ENCODE measurements at regions not wholly inside any gene's neighbourhood (a gene's known extent, or its start where the extent isn't known, plus 50 kb on each side); places are given as distances from the start of the nearest gene placed in this dataset.

DNA sequence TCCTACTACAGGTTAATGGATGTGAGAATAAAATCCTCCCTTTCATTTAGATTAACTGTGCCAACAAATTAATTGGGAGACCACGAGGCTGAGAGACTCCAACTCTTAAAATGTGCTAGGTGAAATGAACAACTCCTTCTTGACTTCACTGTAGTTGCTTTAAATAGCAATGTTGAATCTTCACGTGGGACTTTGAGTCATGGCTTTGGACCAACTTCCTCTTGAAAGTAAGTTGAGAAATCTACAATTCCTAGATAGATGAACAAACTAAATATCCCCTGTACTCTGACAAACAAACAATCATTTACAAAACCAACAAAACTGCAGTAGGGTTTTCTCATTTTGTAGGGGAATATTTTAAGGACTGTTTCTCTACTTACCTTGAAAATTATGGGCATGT, 291.9 kb upstream of the SPRED2 start:
- ChIA-PET CTCF (no interaction called here), POLR2A (no interaction called here)

DNA sequence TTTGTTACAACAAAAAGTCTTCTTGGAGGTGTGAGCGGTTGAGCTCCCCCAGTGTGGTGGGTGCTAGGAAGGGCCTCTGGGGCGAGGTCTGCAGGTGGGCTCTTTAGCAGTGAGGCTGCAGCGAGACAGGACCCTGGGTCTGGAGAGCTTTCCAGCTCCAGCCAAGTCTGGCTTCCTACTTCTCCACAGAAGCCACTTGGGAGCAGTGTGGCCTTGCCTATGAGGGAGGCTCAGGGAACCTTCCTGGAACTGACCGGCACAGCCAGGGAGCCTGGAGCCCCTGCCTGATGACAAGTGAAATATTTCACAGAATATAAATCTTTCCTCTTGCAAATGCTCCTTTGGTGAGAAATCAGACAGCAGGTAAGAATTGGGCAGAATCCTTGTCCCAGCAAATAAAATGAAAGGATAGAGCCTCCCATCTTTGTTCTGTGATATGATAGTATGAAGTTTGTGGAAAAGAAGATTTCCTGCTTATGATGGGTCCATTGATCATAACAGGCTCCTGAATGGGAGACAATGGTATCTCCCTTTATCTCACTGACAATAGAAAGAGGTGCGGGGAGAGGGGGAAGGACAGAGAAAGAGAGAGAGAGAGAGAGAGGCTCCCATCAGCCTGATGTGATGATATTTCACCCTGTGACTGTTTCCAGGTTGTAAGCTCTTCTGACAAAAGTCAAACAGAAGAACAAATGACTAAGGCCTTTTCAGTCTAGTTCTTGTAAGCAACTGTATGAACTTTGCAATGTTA, 289.8 kb upstream of the SPRED2 start:
- CTCF ChIA-PET = no interaction called here
- POLR2A ChIA-PET = no interaction called here

DNA sequence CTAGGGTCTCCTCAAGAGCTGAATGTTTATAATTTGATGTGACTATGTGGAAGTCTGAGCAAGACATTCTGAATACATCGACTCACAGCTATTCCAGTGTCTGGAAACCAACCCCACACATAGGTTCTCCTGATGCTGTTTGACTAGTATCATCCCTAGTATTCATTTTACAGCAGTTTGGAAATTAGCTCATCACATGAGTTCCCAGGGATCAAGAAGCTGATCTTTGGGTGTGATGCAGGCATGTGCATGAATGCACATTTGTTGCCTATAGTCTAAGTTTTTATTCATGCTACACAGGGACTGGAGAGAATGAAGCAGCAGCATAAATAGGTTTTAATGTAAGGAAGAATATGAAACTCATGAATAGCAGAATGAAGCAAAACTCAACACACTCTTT, 284.3 kb upstream of the SPRED2 start:
- CTCF ChIA-PET = no interaction called here
- POLR2A ChIA-PET = no interaction called here

DNA sequence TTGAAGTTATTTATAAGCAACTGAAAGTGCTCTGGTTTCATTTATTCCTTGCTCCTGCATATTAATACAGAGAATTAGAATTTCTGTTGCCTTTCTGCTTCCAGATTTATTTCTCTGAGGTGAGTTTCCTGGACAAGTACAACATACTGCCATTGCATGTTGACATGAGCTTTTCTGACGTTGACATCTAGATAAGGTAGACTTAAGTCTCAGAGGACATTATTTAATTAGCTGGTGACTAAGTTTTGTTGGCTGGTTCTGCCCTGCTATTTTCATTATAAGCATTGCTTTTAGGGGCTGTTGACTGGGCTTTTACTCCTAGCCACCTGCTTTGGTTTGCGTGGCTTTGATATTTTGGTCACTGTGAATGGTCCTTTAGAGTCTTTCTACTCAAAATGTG, 282.9 kb upstream of the SPRED2 start:
- POLR2A ChIA-PET = no interaction called here
- CTCF ChIA-PET = no interaction called here

DNA sequence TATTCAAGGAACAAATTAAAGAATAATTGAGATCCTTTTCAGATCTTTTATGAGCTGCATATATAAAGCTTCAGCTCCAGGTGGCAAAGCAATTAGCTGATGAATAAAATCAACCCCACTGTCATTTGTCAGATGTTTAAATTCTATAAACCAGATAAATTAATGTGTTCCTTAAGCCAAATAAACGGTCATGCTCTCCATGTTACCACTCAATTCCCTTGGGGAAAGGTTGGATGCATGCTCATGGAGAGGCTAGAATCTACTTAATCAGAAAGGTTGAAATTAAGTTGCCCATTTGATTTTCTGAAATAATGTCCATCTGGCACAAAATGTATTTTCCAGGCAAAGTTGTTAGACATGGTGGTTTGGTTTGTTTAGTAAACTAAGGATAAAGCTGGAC, 282.5 kb upstream of the SPRED2 start:
- ChIA-PET POLR2A (no interaction called here), CTCF (no interaction called here)

DNA sequence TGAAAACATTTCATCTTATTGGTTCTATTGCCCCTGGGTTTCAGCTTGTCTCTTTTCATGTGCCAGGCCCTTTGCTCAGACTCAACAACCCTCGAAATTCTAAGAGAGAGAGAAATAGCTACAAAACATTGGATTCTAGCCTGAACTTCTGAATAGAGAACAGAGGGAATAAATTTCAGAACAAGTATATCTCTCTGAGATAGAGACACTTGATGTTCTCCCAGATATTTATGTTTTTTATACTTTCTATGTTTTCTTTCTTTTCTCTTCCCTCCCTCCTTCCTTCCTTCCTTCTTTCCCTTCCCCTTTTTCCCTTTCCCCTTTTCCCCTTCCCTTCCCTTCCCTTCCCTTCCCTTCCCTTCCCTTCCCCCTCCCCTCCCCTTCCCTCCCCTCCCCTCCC, 279.5 kb upstream of the SPRED2 start:
- CTCF ChIA-PET = no interaction called here
- POLR2A ChIA-PET = no interaction called here

DNA sequence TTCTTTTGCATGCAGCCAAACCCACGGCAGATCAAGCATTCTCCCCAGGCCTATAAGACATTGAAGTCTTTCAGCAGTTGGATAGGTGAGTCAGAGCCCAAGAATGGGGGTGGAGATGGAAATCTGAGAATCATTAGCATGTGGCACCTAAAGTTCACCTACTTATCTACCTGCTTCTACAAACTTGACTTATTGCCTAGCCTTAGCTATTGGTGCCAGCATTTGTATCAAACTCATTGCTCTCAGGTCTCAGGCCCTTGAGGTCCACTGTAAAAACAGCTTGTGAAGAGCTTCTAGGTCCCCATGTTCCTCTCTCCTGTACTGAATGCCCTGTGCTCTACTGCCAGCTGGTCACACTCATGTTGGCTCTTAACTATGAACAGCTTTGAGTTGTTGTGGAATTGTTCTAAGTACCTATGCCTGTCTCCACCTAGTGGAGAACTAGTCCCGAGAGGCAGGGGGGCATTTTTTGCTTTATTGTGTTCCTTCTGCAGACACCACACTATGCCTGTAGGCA, 278.4 kb upstream of the SPRED2 start:
- POLR2A ChIA-PET = no interaction called here
- CTCF ChIA-PET = no interaction called here

DNA sequence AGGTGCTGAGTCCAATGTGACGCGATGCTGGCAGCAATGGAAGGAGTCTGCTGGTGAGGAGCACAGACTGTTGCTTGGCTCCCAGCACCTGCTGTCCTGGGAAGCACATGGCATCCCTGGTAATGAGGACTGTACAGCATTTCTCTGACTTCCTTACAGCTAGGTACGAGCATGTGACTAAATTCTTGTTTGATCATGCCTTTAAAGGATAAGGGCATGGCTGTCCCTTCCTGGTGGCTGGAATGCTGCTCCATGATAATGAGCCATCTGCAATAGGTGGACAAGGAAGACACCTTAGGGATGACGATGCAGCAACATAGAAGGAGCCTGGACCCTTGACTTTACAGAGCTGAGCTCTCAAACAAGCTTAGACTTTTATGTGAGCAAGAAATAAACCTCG, 278.0 kb upstream of the SPRED2 start:
- ChIA-PET POLR2A (no interaction called here), CTCF (no interaction called here)

DNA sequence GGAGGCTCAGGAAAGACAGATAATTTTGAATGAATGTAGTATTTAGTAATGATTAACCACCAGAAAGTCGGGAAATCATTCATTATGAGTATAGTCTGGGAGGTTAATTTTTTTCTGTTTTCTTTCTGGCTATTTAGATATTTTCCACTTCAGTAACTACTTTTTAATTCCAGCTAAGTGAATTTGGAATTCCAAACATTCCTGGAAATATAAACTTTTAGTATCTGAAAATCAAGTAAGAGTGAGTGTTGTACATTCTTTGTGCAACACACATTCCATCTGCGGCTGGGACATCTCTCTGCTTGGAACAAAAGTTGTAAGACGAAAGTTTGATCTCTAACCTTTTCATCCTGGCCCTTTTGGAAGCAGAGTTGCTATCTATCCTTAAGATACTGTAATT, 275.7 kb upstream of the SPRED2 start:
- POLR2A ChIA-PET = no interaction called here

DNA sequence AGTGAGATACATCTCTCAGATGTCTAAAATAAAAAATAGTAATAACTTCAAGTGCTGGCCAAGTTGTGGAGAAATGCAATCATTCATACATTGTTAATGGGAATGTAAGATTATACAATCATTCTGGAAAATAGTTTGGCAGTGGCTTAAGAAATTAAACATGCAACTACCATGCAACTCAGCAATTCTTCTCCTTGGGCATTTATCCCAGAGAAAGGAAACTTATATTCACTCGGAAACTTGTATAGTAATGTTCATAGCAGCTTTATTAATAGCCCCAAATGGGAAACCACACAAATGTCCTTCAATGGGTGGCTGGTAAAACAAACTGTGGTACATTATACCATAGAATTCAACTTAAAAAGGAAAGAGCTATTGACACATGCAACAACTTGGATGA, 274.0 kb upstream of the SPRED2 start:
- ChIA-PET POLR2A (no interaction called here), CTCF (no interaction called here)

More for the DNA sequence above, 275.7 kb upstream of the SPRED2 start:
- CTCF ChIA-PET = no interaction called here

DNA sequence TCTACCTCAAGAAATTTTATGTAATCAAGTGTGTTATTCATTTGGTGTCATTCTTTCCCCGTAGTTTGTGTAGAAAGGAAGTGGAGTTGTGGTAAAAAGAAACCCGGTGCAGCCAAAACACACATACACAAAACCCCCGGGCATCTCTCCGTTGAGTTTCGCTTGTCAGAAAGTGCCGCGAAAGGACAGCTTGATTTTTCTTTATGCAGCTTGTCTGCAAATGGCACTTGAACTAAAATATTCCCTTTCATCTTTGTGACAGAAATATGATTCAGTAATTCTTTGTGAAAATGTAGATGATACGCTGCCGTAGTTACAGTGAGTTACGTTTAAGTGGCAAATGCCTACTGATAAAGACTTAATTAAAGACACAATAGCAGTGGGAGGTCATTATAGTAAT, 268.8 kb upstream of the SPRED2 start:
- POLR2A ChIA-PET = no interaction called here
- CTCF ChIA-PET = no interaction called here

DNA sequence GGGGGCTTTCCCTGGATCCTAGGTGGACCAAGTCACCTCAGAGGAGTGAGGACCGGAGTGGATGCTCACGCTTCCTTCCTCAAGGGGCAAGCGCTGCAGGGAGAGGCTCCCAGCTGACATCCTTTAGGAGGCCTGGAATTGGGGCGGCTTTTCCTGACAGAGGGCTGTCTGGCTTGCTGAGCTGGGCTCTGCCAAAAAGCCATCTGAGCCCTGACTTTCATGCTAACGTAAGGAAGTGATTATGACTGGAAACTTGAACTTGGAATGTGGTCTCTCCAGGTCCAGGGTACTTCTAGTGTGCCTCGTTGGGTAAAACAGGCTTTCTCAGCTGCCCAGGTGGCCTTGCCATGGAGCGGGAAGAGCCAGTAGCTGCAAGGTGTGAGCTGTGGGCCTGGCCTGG, 268.3 kb upstream of the SPRED2 start:
- POLR2A ChIA-PET = no interaction called here
- CTCF ChIA-PET = no interaction called here

DNA sequence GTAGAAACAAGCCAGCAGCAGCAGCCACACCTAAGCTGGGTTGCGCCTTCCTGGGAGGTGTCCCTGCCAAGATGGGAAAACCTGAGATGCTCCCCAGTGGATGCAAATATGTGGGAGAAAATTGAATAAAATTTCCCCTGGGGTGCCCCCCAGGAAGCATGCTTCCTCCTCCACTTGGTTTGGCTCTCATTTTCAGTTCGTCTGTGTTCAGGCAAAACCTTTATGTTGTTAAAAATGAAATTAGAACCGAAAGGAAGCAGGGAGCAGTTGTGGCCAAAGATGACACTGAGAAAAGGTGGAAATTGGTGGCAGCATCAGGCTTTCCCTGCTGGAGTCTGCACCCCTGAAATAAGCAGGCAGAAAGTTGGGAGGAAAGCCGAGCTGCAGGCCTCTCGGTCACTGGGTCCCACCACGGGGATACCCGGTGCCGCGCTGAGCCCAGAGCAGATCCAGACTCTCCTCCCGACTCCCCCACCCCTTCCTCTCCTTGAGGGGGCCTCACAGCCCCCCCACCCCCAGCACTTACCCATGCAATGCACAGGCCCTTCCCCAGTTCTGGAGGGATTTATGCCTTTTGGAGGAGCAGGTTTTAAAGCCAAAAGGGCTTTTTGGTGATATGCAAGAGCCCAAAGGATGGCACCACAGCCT, 267.7 kb upstream of the SPRED2 start:
- CTCF ChIA-PET = no interaction called here
- POLR2A ChIA-PET = no interaction called here

DNA sequence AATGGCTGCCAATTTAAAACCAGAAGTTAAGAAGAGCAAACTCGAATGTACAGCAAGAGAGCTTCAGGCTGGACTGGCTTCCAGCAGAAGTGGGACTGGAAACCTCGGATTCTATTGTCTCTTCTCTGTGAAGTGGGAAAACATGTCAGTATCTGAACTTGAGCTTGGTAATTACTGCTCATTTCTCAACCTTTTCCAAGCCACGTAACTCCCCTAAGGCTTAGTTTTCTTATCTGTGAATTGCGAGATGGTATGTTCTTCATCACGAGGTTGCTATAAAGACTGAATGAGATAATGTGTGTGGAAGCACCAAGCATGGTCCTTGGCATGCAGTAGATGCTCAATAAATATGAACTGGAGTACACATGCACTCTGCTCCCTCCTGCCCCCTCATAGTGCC, 259.4 kb upstream of the SPRED2 start:
- CTCF ChIA-PET = no interaction called here
- POLR2A ChIA-PET = no interaction called here

DNA sequence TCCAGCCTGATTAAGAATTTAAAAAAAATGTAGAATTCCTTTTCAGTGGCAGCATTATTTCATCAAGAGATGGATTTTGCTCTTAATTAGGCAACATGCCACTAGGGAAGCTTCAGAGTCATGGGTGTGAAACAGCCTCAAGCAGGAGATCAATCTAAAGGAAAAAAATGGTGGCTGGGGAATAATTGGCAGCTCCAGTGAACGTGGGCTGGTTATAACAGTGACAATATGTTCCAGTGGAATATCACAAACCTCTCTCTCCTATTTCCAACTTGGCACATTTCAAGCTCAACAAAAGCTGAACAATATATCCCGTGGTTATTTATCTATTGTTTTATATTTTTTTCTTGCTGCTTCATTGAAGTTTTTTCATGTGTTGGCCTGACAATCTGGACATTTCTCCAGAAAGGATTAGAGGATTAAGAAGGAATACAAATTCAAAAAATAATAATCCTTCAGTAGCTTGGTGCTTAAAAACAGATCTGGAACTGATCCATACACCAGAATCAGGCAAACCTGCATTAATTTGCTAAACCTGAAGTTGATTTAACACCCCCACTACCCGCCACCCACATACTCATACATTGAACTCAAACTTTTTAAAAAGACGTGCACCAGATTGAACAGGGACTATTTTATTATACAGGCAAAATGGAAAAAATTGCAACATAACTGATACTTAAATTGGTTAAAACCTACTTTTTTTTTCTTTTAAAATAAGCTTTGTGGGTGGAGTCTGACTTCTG, 255.9 kb upstream of the SPRED2 start:
- ChIA-PET POLR2A (no interaction called here), CTCF (interaction anchor here (0.6 kb wide), 1 partner anchor 1996 kb away, joined by 3 read pairs; no protein-coding TSS in a partner anchor)

DNA sequence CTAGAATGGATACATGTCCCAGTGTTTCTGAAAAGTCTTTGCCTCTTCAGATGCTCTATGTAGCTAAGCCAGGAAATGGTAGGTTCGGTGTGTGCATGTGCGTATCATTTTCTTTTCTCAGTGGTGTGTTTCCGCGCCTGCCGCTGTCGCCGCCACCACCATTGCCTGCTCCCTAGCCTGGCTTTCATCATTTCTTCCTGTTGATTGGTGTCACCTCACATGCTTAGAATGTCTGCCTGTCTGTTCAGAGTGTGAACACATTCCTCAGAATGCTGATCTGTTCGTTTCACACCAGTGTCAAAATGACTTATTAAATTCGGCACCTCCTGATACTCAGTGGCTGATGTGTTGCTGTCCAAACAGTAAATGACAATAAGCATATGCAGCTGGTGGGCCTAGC, 255.2 kb upstream of the SPRED2 start:
- CTCF ChIA-PET = interaction anchor here (0.6 kb wide), 1 partner anchor 1996 kb away, joined by 3 read pairs; no protein-coding TSS in a partner anchor
- POLR2A ChIA-PET = no interaction called here

DNA sequence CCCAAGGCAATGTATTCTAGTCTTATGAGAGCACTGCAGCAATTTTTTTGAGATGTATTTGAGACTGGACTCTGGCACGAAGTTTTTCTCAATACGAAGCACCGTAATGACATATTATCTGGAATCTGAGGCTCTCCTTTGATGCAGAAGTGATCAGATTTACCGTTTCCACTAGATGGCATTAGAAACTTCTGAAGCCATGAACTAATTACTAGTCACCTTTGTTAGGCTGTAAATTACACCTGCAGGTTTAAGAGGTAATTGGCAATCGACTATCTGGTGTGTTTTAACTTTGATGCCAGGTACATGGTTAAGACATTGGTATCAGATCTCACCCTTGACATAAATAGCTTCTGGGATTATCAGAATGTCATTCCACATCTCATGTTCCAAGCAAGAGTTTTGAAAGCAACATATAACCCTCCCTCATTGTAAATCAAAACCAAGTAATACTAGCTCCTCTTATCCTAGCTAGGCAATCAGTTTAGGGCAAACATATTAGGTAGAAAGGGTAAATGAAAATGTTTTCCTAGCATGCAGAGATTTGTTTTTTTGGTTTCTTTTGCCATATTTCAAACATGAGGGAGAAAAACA, 254.6 kb upstream of the SPRED2 start:
- ChIA-PET POLR2A (no interaction called here), CTCF (no interaction called here)

DNA sequence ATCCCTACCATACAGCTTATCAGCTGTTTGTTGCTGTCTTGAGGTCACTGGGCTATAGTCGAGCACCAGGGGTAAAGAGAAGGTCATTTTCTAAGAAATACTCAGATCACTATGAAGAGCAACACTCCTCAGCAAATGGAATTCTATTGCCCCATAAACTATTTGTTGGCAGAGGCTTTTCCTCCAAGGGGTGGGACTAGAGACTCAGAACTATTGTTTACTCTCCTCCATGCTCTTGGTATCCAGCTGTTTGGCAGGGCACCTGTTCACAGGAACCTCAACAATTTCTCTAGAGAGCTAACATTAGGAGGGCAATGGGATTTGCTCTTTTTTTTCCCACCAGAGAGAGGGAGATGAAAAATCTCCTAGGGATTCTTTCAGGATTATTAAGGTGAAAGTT, 249.1 kb upstream of the SPRED2 start:
- ChIA-PET CTCF (no interaction called here), POLR2A (no interaction called here)

DNA sequence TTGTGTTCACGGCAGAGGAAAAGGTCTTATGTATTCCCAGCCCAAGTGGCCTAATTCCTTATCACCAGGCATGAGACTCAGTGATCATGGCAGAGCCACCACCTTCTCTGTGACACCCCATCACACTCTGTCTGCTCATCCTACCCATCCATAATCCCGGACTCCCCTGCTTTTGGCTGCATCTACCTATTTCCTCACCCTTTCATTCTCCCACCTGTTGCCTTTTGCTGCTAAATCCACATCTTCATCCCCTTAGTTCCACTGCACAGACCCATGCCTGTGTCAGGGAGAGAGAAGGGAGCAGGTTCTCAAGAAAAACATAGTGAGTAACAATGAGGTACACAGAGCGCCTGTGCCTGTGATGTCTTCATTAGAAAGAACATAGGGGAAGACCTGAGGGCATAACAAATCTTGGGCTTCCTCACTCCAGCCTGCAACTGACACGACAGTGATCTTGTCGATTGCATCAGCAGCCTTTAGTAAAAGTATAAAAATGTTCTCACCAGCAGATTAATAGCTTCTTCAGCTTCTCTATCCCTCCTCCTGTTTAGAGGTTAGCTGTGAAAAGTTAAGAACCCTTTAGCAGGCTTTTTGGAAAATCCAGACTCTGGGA, 246.5 kb upstream of the SPRED2 start:
- ChIA-PET POLR2A (no interaction called here), CTCF (no interaction called here)

DNA sequence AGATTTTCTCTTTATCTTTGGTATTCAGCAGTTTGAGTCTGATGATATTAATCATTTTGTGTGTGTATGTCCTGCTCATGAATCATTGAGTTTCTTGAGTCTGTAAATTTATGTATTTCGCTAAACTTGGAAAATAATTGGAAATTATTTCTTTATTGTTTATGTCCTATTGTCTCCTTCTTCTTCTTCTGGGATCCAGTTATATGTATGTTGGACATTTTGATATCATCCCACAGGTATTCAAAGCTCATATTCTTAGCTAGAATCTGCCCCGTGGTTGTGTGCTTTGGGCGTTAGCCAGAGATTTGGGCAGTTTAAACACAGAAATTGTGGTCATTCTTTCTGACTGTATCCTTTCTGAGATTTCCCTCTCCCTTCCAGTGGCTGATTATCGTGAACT, 243.0 kb upstream of the SPRED2 start:
- CTCF ChIA-PET = no interaction called here
- POLR2A ChIA-PET = no interaction called here

Data from activated CD8-positive, alpha-beta memory T cell treated with anti-CD3 and anti-CD28 coated beads for 36 hours (primary cell).